ENCODE measurements at regions not wholly inside any gene's neighbourhood (a gene's known extent, or its start where the extent isn't known, plus 50 kb on each side); places are given as distances from the start of the nearest gene placed in this dataset.
"Not testable (repeated sequence)": the region's sequence is repeated elsewhere in the genome, so short reads cannot be mapped to it uniquely, and the experiment has no call there.

DNA sequence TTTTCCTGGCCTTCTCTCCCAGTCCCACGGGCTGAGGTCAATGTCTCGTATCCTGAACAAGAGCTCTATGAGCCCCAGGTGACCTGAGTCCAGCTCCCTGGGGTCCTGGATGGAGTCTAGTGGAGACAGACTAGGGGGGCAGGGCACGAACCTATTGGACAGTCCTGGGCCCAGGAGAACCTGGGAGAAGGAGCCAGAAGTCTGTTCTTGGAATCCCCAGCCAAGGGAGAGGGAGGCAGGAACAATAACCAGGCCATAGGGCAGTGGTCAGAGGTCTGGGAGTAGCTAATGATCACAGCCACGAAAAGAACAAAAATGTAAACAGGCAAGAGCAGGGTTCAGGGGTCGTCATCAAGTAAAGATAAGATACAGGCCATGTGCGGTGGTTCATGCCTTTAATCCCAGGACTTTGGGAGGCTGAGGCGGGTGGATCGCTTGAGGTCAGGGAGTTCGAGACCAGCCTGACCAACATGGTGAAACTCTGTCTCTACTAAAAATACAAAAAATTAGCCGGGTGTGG is 60.8 kb downstream of the COPRS start:
- TF ChIP-seq, protein P1, sequence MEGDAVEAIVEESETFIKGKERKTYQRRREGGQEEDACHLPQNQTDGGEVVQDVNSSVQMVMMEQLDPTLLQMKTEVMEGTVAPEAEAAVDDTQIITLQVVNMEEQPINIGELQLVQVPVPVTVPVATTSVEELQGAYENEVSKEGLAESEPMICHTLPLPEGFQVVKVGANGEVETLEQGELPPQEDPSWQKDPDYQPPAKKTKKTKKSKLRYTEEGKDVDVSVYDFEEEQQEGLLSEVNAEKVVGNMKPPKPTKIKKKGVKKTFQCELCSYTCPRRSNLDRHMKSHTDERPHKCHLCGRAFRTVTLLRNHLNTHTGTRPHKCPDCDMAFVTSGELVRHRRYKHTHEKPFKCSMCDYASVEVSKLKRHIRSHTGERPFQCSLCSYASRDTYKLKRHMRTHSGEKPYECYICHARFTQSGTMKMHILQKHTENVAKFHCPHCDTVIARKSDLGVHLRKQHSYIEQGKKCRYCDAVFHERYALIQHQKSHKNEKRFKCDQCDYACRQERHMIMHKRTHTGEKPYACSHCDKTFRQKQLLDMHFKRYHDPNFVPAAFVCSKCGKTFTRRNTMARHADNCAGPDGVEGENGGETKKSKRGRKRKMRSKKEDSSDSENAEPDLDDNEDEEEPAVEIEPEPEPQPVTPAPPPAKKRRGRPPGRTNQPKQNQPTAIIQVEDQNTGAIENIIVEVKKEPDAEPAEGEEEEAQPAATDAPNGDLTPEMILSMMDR (IDR thresholded peaks at IDR 0.05; ENCODE audit: low read depth, low read length, missing control alignments) = no peak
- DNase-seq (ENCODE audit: low read depth) = no peak
- no peak overlapping the region for H3K4me3 ChIP-seq (ENCODE audit: low read depth, low read length)

DNA sequence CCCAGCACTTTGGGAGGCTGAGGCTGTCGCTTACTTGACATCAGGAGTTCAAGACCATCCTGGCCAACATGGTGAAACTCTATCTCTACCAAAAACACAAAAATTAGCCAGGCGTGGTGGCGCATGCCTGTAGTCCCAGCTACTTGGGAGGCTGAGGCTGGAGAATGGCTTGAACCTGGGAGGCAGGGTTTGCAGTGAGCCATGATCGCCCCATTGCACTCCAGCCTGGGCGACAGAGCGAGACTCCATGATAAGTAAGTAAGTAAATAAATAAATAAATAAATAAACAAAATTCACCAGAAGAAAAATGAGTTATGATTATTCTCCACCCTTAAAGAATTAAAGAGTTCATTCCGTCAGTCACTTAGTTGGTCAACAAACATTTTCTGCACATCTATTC is 63.1 kb downstream of the COPRS start:
- not testable (repeated sequence) for DNase-seq (ENCODE audit: low read depth)

DNA sequence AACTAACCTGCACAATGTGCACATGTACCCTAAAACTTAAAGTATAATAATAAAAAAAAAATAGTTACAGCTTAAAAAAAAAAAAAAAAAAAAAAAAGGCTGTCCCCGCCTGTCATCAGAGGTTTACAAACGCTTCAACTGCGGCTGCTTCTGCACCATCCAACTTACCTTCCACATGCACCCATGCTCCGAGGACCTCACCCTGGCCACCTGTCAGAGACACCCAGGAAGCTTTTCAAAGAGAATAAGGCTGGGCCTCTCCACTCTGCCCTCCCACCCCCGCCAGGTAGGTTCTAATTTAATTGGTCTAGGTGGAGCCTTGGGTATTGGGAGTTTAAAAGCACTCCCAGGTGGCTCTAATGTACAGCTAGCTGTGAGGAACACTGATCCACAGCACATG is 64.9 kb downstream of the COPRS start:
- DNase-seq (ENCODE audit: low read depth) = no peak
- TF ChIP-seq, protein P1 (IDR thresholded peaks at IDR 0.05; ENCODE audit: low read depth, low read length, missing control alignments) = no peak
- H3K4me3 ChIP-seq (ENCODE audit: low read depth, low read length) = no peak overlapping the region

More for the DNA sequence above, 63.1 kb downstream of the COPRS start:
- H3K4me3 ChIP-seq (ENCODE audit: low read depth, low read length) = not testable (repeated sequence)

DNA sequence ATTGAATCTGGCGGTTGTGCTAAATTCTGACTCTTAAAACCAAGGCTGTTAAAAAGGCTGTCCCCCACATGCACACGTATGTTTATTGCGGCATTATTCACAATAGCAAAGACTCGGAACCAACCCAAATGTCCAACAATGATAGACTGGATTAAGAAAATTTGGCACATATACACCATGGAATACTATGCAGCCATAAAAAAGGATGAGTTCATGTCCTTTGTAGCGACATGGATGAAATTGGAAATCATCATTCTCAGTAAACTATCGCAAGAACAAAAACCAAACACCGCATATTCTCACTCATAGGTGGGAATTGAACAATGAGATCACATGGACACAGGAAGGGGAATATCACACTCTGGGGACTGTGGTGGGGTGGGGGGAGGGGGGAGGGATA is 65.4 kb downstream of the COPRS start:
- DNase-seq (ENCODE audit: low read depth) = not testable (repeated sequence)

DNA sequence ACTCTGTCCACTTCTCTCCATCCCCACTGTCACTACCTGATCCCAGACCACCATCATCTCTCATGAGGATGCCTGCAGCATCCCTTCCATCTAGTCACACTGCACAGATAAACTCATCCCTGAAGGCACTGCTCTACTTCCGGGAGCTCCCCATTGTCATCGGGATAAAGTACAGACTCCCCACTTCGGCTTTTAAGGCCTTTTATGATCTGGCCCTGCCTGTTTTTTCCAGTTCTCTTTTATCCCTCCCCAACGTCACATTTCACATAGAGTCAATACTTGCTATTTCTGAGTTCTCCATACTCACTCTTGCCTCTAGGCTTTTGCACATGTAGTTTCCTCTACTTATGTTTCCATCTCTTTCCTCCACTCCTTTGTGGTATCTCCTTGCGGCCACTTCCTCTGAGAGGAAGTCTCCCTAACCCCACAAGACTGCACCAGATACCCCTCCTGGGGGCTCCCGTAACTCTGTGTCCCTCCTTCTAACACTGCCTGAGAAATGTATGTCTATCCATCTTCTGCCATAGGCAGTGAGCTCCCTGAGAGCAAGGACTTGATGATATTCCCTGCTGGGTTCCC is 66.9 kb downstream of the COPRS start:
- DNase-seq (ENCODE audit: low read depth) = no peak
- H3K4me3 ChIP-seq (ENCODE audit: low read depth, low read length) = no peak overlapping the region
- TF ChIP-seq, protein P1 (IDR thresholded peaks at IDR 0.05; ENCODE audit: low read depth, low read length, missing control alignments) = no peak

More for the DNA sequence above, 65.4 kb downstream of the COPRS start:
- H3K4me3 ChIP-seq (ENCODE audit: low read depth, low read length) = not testable (repeated sequence)

DNA sequence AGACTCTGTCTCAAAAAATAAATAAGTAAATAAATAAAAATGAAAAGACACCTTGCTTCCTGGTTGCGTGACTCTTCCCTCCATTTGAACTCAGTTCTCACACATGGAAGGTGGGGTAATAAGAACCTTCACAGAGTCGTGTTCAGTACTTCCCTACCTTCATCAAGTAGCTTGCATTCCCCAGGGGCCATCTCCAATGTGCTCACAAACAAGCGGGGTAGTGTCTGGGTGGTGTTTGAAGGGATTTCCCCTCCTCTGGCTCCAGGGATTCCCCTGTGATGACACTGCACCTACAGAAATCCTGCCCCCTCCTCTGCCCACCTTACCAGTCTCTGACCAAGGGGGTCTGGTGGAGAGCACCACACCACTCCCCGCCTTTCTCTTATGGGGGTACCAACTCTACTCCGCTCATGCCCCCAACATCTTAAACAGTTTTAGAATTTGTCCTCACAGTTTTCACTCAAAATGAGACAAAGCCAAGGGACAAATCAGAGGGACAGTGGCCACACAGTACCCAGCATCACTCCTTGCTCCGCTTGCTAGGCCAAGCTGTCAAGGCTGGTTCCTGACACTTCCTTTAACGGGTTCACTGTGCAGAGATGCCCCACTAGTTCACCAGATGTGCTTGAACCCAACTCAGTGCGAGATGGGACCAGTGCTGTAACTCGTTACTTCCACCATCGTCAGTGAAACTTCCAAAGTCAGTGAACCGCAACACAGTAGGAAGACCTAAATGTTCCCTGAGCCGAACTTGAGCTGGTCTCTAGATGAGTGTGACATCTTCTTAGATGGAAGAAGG is 69.1 kb downstream of the COPRS start:
- TF ChIP-seq, protein P1 (IDR thresholded peaks at IDR 0.05; ENCODE audit: low read depth, low read length, missing control alignments) = no peak
- no peak overlapping the region for H3K4me3 ChIP-seq (ENCODE audit: low read depth, low read length)
- no peak for DNase-seq (ENCODE audit: low read depth)

DNA sequence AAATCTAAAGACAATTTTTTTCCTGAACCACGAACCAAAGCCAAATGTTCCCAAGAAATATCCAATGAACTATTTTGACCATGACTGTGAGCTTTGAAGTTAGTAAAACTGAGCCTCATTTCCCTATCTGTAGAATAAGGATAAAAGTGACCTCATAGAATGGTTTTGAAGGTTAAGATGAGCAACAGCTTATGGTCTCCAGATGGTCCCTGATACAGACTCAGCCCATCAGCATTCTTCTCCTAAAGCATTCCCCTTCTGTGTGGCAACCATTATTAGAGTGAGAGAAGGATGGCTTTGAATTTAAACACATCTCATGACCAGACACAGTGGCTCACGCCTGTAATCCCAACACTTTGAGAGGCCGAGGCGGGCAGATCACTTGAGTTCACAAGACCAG is 70.1 kb downstream of the COPRS start:
- no peak for DNase-seq (ENCODE audit: low read depth)
- TF ChIP-seq, protein P1 (IDR thresholded peaks at IDR 0.05; ENCODE audit: low read depth, low read length, missing control alignments) = no peak
- H3K4me3 ChIP-seq (ENCODE audit: low read depth, low read length) = no peak overlapping the region

DNA sequence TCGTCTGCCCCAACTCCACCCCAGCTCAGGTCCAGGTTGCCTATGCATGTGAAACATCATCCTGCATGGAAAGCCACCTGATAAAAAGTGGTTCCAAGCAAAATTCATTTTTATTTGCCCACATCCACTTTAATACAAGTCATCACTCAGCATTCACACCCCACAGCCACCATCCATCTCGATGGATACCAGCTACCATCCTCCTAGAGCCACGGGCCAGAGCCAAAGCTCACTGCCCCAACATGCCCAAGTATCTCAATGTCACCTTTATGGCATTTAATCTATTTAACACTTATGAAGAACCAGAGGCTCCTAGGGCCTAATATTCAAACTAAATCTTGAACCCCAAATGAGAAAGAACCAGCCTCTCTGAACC is 70.5 kb downstream of the COPRS start:
- TF ChIP-seq, protein P1 (IDR thresholded peaks at IDR 0.05; ENCODE audit: low read depth, low read length, missing control alignments) = no peak
- no peak for DNase-seq (ENCODE audit: low read depth)
- no peak overlapping the region for H3K4me3 ChIP-seq (ENCODE audit: low read depth, low read length)
